NCI-H345 treated with DMSO at 0.1 percent for 48 hours (cell line): ENCODE measurements at regions not wholly inside any gene's neighbourhood (a gene's known extent, or its start where the extent isn't known, plus 50 kb on each side); places are given as distances from the start of the nearest gene placed in this dataset.
A peak's percentile ranks its signal among the peaks of the same experiment; 100 is the strongest.
"Not testable (repeated sequence)": the region's sequence is repeated elsewhere in the genome, so short reads cannot be mapped to it uniquely, and the experiment has no call there.

Experiments used
- DNase-seq: peaks from one replicate; lab custom pipeline; 2025; ENCODE audit not compliant: unreplicated experiment; lab: John Stamatoyannopoulos, UW

DNA sequence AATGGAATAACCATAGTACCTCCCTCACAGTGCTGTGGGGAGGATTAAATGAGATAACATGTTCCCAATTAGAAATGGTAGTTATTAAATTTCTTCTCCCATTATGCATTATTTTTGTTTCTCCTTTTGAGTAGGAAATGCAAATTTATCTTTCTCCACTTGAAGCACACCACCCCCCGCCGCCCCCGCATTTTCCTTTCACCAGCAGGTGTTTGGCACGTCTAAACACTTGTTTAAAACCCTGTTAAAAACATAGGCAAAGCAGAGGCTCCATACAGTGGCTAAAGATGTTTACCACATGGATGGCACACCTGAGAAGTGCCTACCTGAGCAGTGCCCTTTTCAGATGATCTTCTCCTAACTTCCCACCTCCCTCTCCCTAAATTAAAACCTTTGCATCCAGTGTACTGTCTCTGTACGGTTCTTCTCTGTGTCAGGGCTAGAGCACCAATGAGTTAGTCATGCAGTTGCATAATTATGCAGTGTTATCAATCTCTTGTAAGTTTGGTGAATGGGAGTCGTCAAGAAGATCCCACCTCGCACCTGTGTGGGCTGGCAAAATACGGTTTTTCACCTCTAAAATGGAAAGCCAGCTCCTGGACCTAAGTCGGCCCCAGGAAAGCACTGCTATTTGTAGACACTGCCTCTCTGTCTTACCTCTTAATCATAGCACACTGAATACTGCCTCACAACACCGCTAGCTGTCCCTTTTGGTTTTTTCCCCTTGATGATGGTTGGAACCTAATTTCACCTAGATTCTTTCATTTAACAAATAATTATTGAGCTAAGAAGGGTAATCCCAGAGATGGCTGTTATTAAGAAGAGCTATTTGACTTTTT, 122.0 kb downstream of the CT47B1 start:
- DNase-seq = no peak

DNA sequence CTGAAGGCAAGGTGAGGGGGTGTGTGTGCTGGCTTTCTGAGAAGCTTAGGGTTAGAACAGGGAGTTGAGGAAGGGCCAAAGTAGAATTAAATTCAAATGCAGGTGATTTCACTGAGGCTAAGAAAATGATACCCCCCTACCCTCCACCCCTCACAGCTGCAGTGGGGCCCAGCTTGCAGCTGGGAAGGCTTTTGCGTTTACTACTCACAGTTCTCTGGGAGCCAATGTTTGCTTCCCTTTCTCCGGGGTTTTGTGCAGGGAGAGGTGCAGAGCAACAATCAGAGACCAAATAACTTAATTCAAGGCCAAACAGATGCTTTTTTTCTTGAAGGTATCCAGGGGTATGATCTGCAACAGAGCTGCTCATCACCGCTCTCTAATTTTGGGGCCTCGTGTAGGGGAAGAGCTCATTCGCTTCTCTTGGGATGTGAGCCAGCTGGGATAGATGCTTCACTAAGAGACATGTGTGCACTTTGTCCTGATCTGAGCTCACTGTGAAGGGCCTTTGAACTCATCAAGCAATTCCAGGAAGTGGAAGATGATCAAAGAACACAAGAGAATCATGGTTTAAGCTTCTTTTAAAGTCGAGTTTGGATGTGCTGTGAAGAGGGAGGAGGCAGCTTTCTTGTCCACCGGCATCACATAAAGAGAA, 122.7 kb upstream of the C1GALT1C1 start:
- DNase-seq = no peak

DNA sequence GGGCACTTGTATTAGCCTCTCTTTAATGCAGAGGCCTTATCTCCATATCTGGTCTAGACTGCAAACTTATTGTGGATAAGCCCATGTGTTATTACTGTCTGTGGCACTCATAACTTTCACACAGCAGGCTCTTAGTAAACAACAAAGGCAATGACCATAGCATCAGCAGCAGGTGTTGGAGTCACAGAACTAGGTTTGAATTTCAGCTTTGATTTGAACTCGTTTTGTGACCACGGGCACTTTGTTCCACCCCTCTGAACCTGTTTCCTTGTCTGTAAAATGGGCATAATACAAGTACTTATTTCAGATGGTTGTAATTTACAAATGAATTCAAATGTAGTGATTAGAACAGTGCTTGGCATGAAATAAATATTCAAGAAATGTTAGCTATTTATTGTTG, 121.8 kb upstream of the C1GALT1C1 start:
- no peak for DNase-seq

DNA sequence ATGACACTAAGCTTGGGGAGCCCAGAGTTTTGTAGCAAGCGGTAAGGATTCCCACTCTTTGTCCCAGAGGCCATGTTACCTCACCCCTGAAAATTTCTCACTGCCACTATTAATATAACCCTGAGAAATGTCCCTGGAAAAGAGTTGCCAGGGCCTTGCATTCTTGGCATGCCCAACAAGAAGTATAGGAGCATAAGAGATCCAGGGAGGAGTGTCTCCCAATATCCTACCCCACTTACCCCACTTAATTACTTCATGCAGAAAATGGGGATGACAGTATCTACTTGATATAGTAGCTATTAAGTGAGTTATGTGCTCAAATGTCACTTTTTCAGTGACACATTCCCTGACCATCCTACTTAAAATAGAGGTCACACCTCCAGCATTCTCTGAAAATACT, 120.5 kb upstream of the C1GALT1C1 start:
- DNase-seq = no peak

DNA sequence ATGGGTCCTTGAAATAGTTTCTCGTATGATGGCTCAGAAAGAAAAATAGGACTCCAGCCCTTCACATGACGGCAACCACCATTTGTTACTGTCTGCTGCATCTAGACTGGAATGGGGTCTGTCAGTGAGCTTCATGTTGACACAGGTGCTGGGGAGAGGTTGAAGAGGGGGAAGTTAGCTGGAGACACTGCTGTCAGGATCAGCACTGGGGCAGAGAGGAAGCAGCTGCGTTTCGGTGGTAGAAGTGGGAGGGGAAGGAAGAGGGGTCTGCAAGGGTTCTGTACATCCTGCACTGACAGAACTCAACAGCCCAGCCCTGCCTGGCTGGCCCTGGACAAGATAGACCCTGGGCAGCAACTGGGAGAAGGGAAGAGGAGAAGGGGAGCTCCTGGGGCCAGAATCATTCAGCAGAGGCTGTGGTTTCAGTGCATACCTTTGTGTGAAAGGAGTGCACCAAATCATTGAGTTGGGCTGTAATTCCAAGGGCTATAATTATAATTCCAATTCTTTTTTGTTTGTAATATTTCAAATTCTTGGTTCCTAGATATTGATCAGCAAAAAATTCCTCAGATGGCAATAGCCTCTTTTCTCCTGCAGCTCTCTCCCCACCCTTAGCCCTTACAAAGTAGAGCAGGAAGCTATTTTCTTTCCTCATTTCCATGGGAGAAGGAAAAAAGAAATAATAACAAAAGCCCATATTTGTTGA, 119.4 kb upstream of the C1GALT1C1 start:
- DNase-seq = peak; percentile 69

DNA sequence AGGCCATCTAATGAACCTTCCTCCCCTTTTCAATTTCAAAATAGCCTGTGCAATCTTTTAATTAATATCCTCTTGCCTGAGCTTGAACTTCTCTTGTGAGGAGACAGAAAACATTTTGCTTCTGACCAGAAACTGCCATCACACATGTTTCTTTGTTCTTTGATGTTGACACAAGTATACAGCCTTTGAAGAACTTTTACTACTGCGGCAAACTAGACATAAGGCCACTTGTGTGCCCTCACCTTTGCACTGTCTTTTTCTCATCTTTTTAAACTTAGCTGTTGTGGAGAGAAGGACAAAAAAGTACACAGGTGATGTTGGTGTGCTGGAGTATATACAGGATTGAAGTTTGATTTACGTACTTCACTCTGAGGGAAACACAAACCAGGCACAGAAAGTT, 116.3 kb upstream of the C1GALT1C1 start:
- no peak for DNase-seq

DNA sequence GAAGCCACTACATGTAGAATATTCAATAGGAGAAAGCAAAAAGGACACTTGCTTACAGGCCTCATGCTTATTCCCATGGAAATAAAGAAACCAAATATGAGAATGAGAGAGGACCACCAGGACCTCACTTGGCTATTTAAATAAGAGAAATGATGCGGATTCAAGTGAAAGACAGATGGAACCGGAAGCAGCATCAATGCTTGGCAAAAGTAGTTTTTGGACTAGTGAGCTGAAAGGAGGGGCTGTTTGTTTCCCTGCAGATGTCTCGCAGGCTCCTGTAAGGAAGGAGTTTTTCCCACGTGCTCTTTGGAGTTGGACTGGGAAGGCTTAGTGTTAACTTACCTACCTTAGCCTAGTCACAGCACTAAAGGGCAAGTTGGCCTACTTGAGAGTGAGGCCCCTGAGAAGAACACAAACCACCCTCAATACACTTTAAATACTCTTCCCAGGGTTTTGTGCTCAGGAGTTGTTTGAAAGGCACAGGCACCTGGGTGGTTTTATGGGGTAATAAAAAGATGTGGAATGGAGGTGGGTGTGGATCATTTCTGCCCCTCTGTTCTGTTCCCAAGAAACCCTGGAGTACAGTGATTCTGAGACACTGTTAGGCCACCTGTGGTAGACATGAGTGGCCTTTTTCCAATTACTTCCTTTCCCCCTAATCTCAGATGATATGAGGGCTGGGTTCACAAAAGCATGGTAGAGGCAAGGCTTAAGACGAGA, 113.3 kb upstream of the C1GALT1C1 start:
- no peak for DNase-seq

DNA sequence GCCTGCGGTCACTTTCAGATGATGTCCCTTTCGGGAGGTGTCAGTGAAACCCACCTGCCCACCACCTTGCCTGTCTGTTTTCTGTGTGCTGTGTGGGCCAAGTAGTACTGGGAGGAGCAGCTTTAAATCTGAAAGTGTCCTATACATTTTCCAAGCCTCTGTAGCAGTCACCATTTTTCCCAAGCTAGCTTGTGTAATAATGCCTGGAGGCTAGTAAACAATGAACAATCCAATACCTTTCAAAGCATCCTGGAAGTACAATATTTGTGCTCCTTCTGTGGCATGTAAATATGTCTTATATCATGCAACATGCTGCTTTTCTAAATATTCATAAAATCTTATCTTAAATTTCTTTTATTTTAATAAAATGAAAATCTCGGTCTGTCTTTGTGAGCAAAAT, 111.6 kb upstream of the C1GALT1C1 start:
- DNase-seq = no peak

DNA sequence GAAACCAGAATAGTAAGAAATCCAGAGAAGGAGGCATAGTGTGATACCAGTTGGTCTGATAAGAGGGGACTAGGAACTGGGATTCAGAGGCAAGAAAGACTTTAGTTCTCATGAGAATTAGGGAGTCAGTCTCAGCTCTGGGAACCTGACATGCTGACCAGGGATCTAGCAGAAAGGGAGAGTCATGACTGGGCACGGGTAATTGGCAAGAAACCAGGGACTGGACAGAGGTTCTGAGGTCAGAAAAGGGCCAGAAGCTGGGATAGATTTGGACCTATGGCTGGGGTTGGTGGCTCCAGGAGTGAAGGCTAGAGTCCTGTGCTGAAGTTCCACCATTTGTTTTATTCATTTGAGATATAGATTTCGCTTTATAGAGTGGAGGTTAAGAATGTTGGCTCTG, 110.2 kb upstream of the C1GALT1C1 start:
- no peak for DNase-seq

DNA sequence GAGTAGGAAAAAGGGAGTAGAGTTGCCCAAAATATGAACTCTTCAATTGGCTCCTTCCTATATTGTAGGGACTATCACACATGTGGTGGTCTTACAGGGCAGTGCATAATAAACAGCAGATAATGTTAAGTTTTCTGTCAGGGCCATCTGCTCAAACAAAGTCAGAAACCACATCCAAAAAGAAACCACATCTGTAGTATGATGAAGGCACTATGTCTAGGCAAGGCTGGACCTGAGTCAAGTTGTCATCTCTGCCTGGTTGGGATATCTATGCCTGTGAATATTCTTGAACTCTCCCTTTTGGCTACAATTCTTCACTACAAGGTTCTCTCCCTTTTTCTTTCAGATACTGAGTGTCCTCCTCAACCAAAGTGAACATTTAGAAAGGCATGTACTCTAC, 109.4 kb upstream of the C1GALT1C1 start:
- no peak for DNase-seq

DNA sequence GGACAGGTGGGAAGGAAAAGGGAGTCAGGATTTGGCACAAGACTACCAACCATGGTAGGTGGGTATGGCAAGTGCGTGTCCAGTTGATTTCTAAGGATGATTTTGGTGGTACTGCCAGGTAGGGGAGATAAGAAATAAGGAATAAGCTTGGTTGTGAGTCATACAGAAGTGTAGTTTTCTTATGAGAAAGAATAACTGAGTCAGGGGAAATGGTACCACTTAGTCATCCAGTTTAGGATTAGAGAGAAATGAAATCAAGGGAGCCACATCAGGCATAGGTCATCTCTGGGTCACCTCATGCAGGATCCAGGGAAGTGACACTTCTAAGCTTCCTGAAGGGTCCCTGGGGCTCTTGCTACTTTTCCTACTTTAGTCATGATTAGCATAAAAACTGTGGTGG, 107.1 kb upstream of the C1GALT1C1 start:
- no peak for DNase-seq

DNA sequence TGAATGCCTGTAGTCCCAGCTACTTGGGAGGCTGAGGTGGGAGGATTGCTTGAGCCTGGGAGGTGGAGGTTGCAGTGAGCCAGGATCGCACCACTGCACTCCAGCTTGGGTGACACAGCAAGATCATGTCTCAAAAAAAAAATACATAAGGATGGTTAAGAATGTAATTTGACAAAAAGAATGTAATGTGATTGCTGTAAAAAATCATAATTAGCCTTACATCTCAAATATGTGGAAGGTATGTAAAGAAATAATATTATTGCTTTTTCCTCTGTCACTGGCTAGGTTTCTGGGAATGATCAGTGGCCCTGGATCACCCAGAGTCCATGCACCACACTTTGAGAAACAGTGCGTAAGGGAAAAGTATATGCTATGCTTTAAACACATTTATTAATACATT, 106.1 kb upstream of the C1GALT1C1 start:
- no peak for DNase-seq

DNA sequence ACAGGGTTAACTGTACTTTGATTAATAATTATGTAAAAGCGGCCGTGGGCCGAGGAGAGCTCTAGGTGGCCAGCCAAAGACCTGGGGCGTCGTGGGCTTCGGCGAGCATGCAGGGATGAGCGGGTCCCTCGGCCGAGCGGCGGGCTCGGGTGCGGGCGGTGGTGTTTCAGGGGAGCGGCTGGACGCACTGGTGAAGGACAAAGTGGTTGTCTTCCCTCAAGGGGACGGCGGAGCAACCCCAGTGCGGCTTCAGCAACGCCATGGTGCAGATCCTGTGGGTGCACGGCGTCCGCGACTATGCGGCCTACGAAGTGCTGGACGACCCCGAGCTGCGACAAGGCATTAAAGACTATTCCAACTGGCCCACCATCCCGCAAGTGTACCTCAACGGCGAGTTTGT, 103.0 kb upstream of the C1GALT1C1 start:
- no peak for DNase-seq

DNA sequence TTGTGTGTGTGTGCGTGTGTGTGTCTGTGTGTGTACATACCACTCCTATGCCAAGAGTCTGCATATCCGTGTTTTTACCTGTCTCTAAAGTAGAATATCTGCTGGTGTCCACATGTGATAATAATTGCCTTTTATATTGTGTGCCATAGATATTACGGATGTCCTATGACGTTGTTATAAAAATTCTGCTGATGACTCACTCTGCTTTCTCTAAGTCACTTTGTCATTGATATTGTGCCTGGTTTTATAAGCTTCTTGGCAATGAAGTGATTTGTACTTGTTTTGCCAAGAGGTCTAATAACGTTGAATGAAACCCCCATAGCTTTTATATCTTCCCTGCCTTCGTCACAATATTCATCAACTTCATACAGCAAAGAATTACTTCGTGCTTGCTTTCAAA, 102.6 kb upstream of the C1GALT1C1 start:
- DNase-seq = no peak

DNA sequence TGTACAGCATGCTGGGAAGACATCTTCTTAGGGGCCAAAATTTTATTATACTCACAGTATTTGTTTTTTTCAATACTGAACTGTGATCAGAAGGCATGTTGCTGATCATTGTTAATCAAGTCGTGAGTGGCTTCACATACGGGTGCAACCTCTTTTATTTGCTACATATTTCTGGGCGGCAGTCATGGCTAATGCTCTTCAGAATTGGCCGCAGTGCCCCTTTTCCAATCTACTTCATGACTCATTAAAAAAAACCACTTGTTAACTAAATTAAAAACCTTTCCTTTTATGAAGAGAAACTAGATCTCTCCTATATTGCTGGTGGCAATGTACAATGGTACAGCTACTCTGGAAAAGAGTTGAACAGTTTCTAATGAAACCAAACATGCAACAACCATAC, 101.5 kb upstream of the C1GALT1C1 start:
- DNase-seq = no peak

DNA sequence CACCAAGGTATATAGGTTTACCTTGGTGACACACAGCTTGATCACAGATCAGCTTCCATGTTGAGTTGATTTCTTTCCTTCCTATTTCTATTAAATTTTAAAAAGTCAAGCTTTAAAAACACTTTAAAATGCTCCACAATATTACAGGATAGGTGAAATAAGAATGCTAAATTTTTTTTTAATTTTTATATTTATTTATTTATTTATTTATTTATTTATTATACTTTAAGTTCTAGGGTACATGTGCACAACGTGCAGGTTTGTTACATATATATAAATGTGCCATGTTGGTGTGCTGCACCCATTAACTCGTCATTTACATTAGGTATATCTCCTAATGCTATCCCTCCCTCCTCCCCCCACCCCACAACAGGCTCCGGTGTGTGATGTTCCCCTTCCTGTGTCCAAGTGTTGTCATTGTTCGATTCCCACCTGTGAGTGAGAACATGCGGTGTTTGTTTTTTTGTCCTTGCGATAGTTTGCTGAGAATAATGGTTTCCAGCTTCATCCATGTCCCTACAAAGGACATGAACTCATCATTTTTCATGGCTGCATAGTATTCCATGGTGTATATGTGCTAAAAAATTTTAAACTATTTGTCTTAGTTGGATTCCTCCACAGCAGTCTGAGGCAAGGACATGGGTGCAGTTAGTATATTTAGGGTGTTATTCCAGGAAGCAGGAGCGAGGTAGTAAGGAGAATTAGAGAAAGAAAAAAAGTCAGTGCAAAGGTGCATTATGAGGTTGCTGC, 99.8 kb upstream of the C1GALT1C1 start:
- DNase-seq = not testable (repeated sequence)

DNA sequence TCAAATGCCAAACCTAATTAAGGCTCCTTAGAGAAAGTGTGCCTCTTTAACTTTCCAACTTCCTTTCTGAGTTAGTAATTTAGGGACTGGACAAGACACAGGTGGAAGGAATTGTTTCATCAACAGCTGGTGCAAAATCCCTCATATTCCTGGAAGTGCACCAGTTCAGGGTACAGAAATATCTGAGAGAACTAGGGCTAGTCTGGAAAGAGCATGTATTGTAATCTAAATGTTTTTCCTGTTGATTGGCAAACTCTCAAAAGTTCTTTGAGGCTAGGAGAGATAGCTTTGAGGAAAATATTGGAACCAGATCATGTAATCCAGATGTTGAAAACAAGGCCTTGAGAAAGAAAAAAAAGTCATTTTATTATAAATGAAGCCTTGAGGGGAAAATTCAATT, 98.1 kb upstream of the C1GALT1C1 start:
- DNase-seq = no peak

DNA sequence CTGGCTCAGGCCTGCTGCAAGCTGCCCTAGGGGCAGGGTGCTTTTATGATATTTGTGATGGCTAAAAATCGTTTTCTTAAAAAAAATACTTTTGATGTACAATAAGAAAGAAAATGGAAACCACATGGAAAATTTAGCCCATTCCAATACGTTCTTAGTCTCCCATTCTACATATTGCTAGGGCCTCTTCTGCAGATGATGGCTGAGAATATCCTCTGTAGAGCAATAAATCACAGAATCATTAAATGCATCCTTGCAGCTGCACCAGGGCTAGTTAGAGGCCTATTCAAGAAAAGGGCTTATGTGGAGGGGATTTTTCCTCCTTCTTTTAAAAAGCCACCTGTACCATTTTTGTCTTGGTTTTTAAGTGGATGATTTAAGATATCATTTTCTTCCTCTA, 97.6 kb upstream of the C1GALT1C1 start:
- DNase-seq = no peak

DNA sequence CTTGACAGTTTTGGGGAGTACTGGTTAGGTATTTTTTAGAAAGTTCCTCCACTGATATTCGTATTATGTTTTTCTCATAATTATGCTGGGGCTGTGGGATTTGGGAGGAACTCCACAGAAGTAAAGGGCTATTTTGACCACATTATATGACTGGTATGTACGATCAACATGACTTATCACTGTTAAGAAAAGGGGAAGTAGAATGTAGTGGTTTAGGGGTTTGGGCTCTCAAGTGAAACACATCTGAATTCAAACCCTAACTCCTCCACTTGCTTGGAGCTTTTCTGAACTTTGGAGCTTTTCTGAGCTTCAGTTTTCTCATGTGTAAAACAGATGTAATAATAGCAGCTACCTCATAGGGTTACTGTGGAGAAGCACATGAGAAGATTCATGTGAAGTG, 96.4 kb upstream of the C1GALT1C1 start:
- no peak for DNase-seq

DNA sequence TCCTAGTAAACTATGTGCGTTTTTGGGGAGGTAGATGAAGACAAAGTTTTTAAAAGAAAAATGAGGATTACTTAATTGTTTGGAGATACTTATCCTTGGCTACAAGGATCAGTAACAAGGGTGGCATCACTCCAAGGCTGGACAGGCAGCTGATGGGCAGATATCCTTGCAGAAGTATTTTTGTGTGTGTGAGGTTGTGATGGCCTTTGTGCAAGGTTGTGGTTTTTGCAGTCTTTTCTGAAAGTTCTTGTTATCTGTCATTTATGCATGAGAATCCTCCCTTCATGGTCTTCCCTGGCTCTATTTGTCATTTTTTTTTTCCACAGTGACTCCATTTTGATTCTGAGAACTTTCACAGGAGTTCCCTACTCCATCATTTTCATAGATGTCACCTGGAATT, 96.0 kb upstream of the C1GALT1C1 start:
- no peak for DNase-seq

DNA sequence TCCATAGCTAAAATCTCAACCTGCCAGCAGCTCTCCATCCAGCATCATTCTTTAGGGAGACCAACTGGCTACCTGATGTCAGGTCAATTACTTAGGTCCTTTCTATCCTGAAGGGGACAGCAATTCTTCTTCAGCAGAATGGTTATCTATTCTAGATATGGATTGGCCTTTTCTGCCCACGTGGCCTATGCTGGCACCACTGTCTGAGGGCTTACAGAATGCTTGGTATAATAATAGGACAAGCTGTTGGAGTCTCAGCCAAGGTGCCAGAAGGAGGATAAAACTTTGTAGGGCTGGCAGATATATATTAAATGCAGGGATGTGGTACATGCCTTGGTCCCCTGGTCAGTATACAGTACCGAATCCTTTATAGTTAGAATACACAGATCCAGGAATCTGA, 89.8 kb upstream of the C1GALT1C1 start:
- DNase-seq = no peak
